SK-N-SH (cell line): ENCODE measurements at regions not wholly inside any gene's neighbourhood (a gene's known extent, or its start where the extent isn't known, plus 50 kb on each side); places are given as distances from the start of the nearest gene placed in this dataset.

Source experiments
- CTCF ChIA-PET: fragments of 300-600, 350-600 bp; formaldehyde crosslinking; extraction: SDS; loops from one replicate; lab custom pipeline; 2021; lab: Yijun Ruan, JAX
- POLR2A ChIA-PET: fragments of 350-600 bp; sonication (Branson Sonifier 250); formaldehyde crosslinking; extraction: SDS; loops from one replicate; lab custom pipeline; 2020; ENCODE audit warnings: antibody characterized with exemption, inconsistent platforms; lab: Yijun Ruan, JAX
- DNase-seq: peaks from one replicate; pipeline ENCODE4 v3.0.0; 2012
- H2AFZ ChIP-seq: fragments of 200-600 bp; sonication (generic); 2 replicates; pipeline ENCODE4 v1.8.1; 2016; ENCODE audit warnings: antibody characterized with exemption, mild to moderate bottlenecking, low read depth
- H3F3A ChIP-seq: fragments of 200-600 bp; sonication (generic); replicated peaks from 2 replicates; pipeline ENCODE3; 2016; ENCODE audit warnings: antibody characterized with exemption, mild to moderate bottlenecking; ENCODE audit not compliant: insufficient read depth
- H3K27ac ChIP-seq, 2 experiments: fragments of 200-500 bp in 1 of 2; fragments of 200-600 bp in 1 of 2; sonication (Bioruptor generic) in 1 of 2; sonication (generic), shearing (Covaris generic) in 1 of 2; 2 replicates each; pipeline versions ENCODE4 v1.5.1 to v1.6.1; 2014 to 2016; ENCODE audit warnings: low read depth in 2 of 2, inconsistent platforms in 1 of 2, low read length in 1 of 2, mild to moderate bottlenecking in 1 of 2, mixed read lengths in 1 of 2
- H3K27me3 ChIP-seq: fragments of 200-600 bp; sonication (generic), shearing (Covaris generic); 2 replicates; pipeline ENCODE4 v1.6.1; 2016; ENCODE audit warnings: mixed run types; ENCODE audit not compliant: insufficient read depth
- H3K36me3 ChIP-seq, 2 experiments: fragments of 200-500 bp in 1 of 2; fragments of 200-600 bp in 1 of 2; sonication (Bioruptor generic) in 1 of 2; sonication (generic) in 1 of 2; replicated peaks in 1 of 2; 2 replicates each; pipeline versions ENCODE3 to v1.5.1; 2014 to 2016; ENCODE audit warnings: low read length in 1 of 2, mild to moderate bottlenecking in 1 of 2; ENCODE audit not compliant: insufficient read depth in 2 of 2, control insufficient read depth in 1 of 2
- H3K4me1 ChIP-seq, 2 experiments: fragments of 200-500 bp in 1 of 2; fragments of 200-600 bp in 1 of 2; sonication (Bioruptor generic) in 1 of 2; sonication (generic), shearing (Covaris generic) in 1 of 2; 2 replicates each; pipeline versions ENCODE4 v1.5.1 to v1.6.1; 2014 to 2016; ENCODE audit warnings: low read depth in 1 of 2, low read length in 1 of 2, mixed run types in 1 of 2; ENCODE audit not compliant: insufficient read depth in 2 of 2, control insufficient read depth in 1 of 2
- H3K4me2 ChIP-seq: fragments of 200-600 bp; sonication (generic), shearing (Covaris generic); 2 replicates; pipeline ENCODE4 v1.6.1; 2017; ENCODE audit warnings: mixed run types
- H3K4me3 ChIP-seq, 2 experiments: fragments of 200-500 bp in 1 of 2; fragments of 200-600 bp in 1 of 2; sonication (Bioruptor generic) in 1 of 2; sonication (generic), shearing (Covaris generic) in 1 of 2; 2 replicates each; pipeline versions ENCODE4 v1.5.1 to v1.8.1; 2014 to 2016; ENCODE audit warnings: low read depth in 2 of 2, inconsistent platforms in 1 of 2, low read length in 1 of 2, mild to moderate bottlenecking in 1 of 2, mixed read lengths in 1 of 2, moderate library complexity in 1 of 2
- H3K79me2 ChIP-seq: fragments of 200-600 bp; sonication (generic); 2 replicates; pipeline ENCODE4 v1.8.1; 2017; ENCODE audit warnings: mild to moderate bottlenecking; ENCODE audit not compliant: insufficient read depth
- H3K9ac ChIP-seq: fragments of 200-600 bp; sonication (generic); 2 replicates; pipeline ENCODE4 v1.6.1; 2017; ENCODE audit warnings: mixed run types
- H3K9me2 ChIP-seq: fragments of 200-600 bp; sonication (generic); 2 replicates; pipeline ENCODE4 v1.6.1; 2017; ENCODE audit warnings: mixed run types
- H3K9me3 ChIP-seq: fragments of 200-600 bp; sonication (generic); 2 replicates; pipeline ENCODE4 v1.6.1; 2017; ENCODE audit warnings: mixed run types, mild to moderate bottlenecking, moderate library complexity
- H4K20me1 ChIP-seq: fragments of 200-600 bp; sonication (generic); 2 replicates; pipeline ENCODE4 v1.6.1; 2017; ENCODE audit warnings: mild to moderate bottlenecking, mixed run types; ENCODE audit not compliant: insufficient read depth
- CHD2 ChIP-seq: fragments of 150-350 bp; IDR thresholded peaks from 2 replicates; pipeline ENCODE4 v1.6.1; 2018; ENCODE audit warnings: low read length; ENCODE audit not compliant: partially characterized antibody
- ELF1 ChIP-seq: IDR thresholded peaks from 2 replicates; pipeline ENCODE4 v1.4.0; 2012
- FOXJ3 ChIP-seq: sonication (generic); formaldehyde crosslinking; IDR thresholded peaks from 2 replicates; pipeline ENCODE4 v1.5.1; 2020; ENCODE audit warnings: mild to moderate bottlenecking, missing genetic modification reagents
- JUND ChIP-seq: IDR thresholded peaks from 2 replicates; pipeline ENCODE4 v1.4.0; 2012
- MEF2A ChIP-seq: IDR thresholded peaks from 2 replicates; pipeline ENCODE4 v1.4.0; 2012; ENCODE audit warnings: low read depth, borderline replicate concordance
- MXI1 ChIP-seq: IDR thresholded peaks from 2 replicates; pipeline ENCODE4 v1.6.1; 2012; ENCODE audit warnings: mild to moderate bottlenecking, low read depth, low read length, improper control_type of control experiment
- NFIC ChIP-seq: IDR thresholded peaks from 2 replicates; pipeline ENCODE4 v1.4.0; 2012; ENCODE audit warnings: borderline replicate concordance
- RCOR1 ChIP-seq: fragments of 150-350 bp; IDR thresholded peaks from 2 replicates; pipeline ENCODE4 v1.6.1; 2017; ENCODE audit warnings: antibody characterized with exemption, low read length
- RFX5 ChIP-seq: IDR thresholded peaks from 2 replicates; pipeline ENCODE4 v1.6.1; 2012; ENCODE audit warnings: mild to moderate bottlenecking, improper control_type of control experiment, low read length
- SIN3A ChIP-seq: IDR thresholded peaks from 2 replicates; pipeline ENCODE4 v1.6.1; 2012; ENCODE audit warnings: low read depth, mild to moderate bottlenecking, low read length, moderate library complexity, borderline replicate concordance
- TEAD4 ChIP-seq: IDR thresholded peaks from 2 replicates; pipeline ENCODE4 v1.4.0; 2012; ENCODE audit warnings: mild to moderate bottlenecking, borderline replicate concordance; ENCODE audit not compliant: insufficient read depth
- WGBS: methylation state at CpG from one replicate; pipeline ENCODE4 v1.1.6; 2017; ENCODE audit warnings: low lambda C conversion rate; 5-methylcytosine and 5-hydroxymethylcytosine counted together
- TF ChIP-seq, protein P1 (sequence below): IDR thresholded peaks from 2 replicates; pipeline ENCODE4 v1.6.1; 2012; ENCODE audit warnings: mild to moderate bottlenecking, low read depth, low read length, moderate library complexity
- TF ChIP-seq, protein P2 (sequence below): fragments of 150-350 bp; IDR thresholded peaks from 2 replicates; pipeline ENCODE4 v1.6.1; 2016; ENCODE audit warnings: mild to moderate bottlenecking, low read depth, low read length

DNA sequence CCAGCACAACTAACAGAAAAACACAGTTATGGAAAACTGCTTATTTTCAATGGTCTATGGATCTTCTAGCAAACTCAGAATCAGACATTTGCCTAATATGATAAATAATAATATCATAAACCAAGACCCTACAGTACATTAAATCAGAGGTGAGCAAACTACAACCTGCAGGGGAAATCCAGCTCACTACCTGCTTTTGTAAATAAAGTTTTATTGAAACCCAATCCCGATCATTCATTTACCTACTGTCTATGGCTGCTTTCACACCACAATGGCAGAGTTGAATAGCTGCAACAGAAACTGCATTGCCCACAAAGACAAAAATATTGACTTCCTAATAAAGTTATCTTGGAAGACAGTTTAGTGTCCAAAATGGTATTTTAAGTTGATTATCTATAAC is 108.5 kb downstream of the ELAPOR2 start (continued):
- TF ChIP-seq, protein P1, sequence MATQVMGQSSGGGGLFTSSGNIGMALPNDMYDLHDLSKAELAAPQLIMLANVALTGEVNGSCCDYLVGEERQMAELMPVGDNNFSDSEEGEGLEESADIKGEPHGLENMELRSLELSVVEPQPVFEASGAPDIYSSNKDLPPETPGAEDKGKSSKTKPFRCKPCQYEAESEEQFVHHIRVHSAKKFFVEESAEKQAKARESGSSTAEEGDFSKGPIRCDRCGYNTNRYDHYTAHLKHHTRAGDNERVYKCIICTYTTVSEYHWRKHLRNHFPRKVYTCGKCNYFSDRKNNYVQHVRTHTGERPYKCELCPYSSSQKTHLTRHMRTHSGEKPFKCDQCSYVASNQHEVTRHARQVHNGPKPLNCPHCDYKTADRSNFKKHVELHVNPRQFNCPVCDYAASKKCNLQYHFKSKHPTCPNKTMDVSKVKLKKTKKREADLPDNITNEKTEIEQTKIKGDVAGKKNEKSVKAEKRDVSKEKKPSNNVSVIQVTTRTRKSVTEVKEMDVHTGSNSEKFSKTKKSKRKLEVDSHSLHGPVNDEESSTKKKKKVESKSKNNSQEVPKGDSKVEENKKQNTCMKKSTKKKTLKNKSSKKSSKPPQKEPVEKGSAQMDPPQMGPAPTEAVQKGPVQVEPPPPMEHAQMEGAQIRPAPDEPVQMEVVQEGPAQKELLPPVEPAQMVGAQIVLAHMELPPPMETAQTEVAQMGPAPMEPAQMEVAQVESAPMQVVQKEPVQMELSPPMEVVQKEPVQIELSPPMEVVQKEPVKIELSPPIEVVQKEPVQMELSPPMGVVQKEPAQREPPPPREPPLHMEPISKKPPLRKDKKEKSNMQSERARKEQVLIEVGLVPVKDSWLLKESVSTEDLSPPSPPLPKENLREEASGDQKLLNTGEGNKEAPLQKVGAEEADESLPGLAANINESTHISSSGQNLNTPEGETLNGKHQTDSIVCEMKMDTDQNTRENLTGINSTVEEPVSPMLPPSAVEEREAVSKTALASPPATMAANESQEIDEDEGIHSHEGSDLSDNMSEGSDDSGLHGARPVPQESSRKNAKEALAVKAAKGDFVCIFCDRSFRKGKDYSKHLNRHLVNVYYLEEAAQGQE = no peak

DNA sequence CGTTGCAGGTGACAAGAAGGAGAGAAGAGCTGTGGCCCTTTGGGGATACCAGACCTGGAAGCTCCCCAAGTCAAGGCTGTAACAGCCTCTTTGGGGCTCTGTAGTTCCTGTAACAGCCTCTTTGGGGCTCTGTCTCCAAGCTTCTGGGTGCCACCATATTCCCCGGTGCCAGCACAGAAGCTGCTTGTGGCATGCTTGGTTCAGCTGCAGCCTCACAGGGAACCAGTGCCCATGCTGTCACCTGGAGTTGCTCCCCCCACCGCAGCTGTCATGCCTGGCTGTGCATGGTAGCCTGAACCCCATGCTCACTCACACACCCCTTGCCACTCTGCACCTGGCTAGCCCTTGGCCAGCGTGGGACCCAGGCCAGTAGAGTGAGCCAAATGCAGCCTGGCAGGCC is 109.1 kb downstream of the ELAPOR2 start:
- Histone ChIP-seq H3K9me2 (no peaks in the 10 kb centered on the region), H4K20me1 (peaks cover 4% of the 10 kb centered on the region; the same call in 1 of the 2 replicates), H3K27me3 (no peaks in the 10 kb centered on the region), H3K9me3 (no peaks in the 10 kb centered on the region), H3K27ac (no peak overlapping the region), H3F3A (peaks cover 5% of the 10 kb centered on the region), H3K4me2 (no peak overlapping the region), H3K79me2 (0 out of 2 replicates have a peak, but pooled peaks cover 8% of the 10 kb centered on the region), H3K9ac (no peak overlapping the region), H3K36me3 (no peaks in the 10 kb centered on the region), H3K4me1 (peaks cover 0 to 12% of the 10 kb centered on the region in 2 experiments; a peak in 2 of 4 replicates), H2AFZ (no peak overlapping the region), H3K4me3 (no peak overlapping the region)
- no peak for TF ChIP-seq NFIC
- no peak for TF ChIP-seq MXI1
- TF ChIP-seq RFX5 = no peak
- no peak for TF ChIP-seq TEAD4
- TF ChIP-seq, protein P2, sequence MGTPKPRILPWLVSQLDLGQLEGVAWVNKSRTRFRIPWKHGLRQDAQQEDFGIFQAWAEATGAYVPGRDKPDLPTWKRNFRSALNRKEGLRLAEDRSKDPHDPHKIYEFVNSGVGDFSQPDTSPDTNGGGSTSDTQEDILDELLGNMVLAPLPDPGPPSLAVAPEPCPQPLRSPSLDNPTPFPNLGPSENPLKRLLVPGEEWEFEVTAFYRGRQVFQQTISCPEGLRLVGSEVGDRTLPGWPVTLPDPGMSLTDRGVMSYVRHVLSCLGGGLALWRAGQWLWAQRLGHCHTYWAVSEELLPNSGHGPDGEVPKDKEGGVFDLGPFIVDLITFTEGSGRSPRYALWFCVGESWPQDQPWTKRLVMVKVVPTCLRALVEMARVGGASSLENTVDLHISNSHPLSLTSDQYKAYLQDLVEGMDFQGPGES = no peak
- TF ChIP-seq RCOR1 = no peak
- TF ChIP-seq ELF1 = no peak
- TF ChIP-seq SIN3A = no peak
- no peak for TF ChIP-seq MEF2A
- TF ChIP-seq JUND = no peak
- TF ChIP-seq, protein P1 = no peak
- TF ChIP-seq CHD2 = no peak
- no peak for TF ChIP-seq FOXJ3 (CRISPR knock-in tag)
- WGBS = 50% methylated on average over 1 of the region's 4 CpGs
- ChIA-PET POLR2A (interaction anchor here (1.1 to 2.1 kb wide), 2 partner anchors 14 to 201 kb away, joined by 3 to 4 read pairs; no protein-coding TSS in a partner anchor), CTCF (interaction anchor here (0.9 to 2.5 kb wide), 3 partner anchors 9 to 198 kb away, joined by 4 to 13 read pairs (median 5); no protein-coding TSS in a partner anchor)
- no peak for DNase-seq
